Tibial nerve (tissue), 4 donors: ENCODE measurements at regions not wholly inside any gene's neighbourhood (a gene's known extent, or its start where the extent isn't known, plus 50 kb on each side); places are given as distances from the start of the nearest gene placed in this dataset.

Source experiments
- EP300 ChIP-seq, 2 donors: sonication (generic); formaldehyde crosslinking; IDR thresholded peaks; one replicate each; pipeline ENCODE4 v1.6.1; 2017; ENCODE audit warnings: antibody characterized with exemption in 2 of 2, mild to moderate bottlenecking in 1 of 2
- TF ChIP-seq, protein P1 (sequence below), 5 experiments: fragments of 200-600 bp in 3 of 5; fragments of 450-650 bp in 2 of 5; sonication (generic) in 3 of 5; IDR thresholded peaks; one replicate each; pipeline ENCODE4 v1.5.1; 2016 to 2019; ENCODE audit warnings: antibody characterized with exemption in 5 of 5, mild to moderate bottlenecking in 3 of 5, moderate library complexity in 2 of 5

DNA sequence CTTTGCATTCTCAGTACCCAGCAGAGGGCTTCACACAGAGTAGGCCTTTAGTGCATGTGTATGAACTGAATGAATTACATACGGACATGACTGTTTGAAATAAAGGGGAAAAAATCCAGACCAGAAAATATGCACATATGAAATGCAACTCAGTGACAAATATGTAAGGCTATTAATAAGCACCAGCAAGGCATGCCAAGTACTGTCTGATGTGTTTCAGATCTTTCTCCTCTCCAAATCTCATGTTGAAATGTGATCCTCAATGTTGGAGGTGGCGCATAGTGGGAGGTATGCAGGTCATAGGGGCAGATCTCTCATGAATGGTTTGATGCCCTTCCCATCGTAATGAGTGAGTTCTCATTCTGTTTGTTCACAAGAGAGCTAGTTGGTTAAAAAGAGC is 87.3 kb upstream of the TOMM7 start:
- TF ChIP-seq, protein P1, sequence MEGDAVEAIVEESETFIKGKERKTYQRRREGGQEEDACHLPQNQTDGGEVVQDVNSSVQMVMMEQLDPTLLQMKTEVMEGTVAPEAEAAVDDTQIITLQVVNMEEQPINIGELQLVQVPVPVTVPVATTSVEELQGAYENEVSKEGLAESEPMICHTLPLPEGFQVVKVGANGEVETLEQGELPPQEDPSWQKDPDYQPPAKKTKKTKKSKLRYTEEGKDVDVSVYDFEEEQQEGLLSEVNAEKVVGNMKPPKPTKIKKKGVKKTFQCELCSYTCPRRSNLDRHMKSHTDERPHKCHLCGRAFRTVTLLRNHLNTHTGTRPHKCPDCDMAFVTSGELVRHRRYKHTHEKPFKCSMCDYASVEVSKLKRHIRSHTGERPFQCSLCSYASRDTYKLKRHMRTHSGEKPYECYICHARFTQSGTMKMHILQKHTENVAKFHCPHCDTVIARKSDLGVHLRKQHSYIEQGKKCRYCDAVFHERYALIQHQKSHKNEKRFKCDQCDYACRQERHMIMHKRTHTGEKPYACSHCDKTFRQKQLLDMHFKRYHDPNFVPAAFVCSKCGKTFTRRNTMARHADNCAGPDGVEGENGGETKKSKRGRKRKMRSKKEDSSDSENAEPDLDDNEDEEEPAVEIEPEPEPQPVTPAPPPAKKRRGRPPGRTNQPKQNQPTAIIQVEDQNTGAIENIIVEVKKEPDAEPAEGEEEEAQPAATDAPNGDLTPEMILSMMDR (IDR thresholded peaks at IDR 0.05) = no peak
- TF ChIP-seq EP300 (IDR thresholded peaks at IDR 0.05) = no peak
